Stimulated activated CD8-positive, alpha-beta memory T cell treated with anti-CD3 and anti-CD28 coated beads, Interleukin-15, amount 100 ng/mL, for 4 hours (primary cell): ENCODE measurements at regions not wholly inside any gene's neighbourhood (a gene's known extent, or its start where the extent isn't known, plus 50 kb on each side); places are given as distances from the start of the nearest gene placed in this dataset.
"Not testable (repeated sequence)": the region's sequence is repeated elsewhere in the genome, so short reads cannot be mapped to it uniquely, and the experiment has no call there.

Source experiments
- DNase-seq, 2 donors: peaks; one replicate each; pipeline ENCODE4 v3.0.0-alpha.2; 2020; ENCODE audit warnings: low read depth in 2 of 2

DNA sequence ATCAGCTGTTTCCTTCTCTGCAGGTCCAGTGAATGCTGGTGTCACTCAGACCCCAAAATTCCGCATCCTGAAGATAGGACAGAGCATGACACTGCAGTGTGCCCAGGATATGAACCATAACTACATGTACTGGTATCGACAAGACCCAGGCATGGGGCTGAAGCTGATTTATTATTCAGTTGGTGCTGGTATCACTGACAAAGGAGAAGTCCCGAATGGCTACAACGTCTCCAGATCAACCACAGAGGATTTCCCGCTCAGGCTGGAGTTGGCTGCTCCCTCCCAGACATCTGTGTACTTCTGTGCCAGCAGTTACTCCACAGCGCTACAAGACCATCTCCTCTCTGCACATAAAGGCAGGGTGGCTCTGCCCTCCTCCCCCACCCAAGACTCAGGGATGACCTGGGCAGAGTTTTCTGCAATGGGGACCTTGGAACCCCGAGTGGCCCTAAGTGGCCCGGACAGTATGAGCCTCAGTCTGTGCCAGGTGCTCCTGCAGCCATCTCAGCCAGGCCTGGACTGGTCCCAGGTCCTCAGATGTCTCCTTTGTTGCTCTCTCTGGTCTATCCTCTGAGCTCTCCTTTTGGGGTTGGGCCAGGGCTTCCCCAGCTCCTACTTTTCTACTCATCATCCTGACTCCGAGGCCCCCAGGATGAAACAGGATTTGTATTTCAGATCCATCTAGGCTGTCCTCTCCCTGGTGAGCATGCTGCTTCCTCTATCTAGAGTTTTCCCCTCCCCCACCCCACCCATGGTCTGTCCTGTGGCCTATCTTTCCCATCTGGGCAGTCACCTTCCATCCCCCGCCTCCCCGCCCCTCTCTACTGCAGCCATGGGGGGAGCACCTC, 212.1 kb upstream of the PRSS58 start:
- DNase-seq: no peak

DNA sequence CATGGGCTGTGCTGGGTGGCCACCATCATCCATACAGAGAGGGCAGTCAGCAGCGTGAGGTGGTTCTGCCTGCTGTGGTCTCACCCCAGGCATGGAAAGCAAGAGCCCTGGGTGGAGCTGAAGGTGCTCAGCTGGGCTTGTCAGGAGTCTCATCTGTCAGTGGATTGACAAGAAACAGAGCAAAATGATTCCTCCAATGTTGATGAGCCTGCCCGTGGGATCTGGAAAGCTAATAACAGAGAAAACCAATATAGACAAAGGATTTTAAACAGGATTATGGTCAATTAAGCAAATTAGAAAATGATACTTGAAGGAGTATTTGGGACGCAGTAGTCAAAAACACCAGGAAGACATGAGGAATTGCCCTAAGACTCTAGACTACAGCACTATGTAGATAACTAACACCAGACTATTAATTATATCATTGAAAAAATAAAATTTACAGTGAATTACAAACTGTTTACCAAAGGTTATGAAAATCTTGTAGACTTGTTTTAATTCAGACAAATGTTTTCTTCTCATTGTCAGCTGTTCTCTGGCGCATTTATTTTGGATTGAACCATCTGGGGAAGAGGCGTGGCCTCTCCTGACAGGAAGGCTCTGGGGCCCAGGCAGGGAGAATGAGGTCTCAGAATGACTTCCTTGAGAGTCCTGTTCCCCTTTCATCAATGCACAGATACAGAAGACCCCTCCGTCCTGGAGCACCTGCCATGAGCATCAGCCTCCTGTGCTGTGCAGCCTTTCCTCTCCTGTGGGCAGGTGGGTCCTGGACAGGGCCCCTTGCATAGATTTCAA, 211.2 kb upstream of the PRSS58 start:
- DNase-seq: no peak

DNA sequence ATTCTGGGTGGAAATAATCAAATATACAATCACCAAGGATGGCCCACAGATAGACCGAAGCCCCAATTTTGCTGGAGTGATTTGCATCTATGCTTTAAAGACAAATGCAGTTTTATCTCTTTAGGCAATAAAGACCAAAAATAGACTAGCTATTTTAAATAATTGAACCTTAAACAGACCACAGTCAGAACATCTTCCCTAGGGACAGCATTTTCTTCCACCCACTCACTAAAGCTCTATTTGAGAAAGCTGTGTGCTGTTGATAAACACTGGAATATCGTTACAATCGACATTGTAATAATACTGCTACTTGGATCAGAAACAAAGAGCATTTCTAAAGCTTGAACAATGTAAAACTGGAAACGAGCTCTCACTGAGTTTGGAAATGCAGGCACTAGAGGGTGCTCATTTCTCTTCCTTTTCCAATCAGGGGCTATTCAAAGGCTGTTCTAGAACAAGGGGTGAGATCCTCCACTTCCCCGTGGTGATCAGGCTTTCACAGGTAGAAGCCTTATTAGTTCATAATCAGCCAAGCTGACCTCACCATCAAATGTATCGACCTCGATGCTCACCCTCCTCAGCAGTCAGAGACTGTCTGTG, 209.3 kb upstream of the PRSS58 start:
- DNase-seq: not testable (repeated sequence)

DNA sequence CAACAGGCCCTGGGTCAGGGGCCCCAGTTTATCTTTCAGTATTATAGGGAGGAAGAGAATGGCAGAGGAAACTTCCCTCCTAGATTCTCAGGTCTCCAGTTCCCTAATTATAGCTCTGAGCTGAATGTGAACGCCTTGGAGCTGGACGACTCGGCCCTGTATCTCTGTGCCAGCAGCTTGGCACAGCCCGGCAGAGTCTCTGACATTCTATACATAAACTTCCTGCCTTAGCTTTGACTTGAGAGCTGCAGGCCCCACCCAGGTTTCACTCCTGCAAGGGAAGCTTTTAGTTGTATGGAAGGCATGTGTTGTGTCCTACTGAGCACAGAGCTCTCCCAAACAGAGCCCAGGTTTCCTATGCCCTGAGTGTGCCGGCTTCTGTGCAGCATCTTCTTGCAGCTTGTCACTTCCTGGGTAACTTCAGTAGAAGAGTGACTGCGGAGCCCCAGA, 205.6 kb upstream of the PRSS58 start:
- no peak for DNase-seq

DNA sequence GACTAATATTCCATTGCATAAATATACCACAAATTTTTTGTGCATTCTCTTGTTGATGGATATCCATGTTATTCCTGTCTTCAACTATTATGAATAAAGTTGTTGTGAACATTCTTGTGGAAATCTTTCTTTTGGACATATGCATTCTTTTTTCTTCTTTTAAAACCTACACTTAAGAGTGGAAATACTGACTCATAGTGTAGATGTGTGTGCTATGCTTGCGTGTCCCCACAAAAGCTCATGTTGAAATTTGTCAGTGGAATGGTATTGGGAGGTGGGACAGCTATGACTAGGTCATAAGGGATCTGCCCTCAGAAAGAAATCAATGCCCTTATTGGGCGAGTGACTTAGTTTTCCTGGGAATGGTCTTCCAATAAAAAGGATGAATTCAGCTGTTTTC, 203.6 kb upstream of the PRSS58 start:
- DNase-seq: no peak

DNA sequence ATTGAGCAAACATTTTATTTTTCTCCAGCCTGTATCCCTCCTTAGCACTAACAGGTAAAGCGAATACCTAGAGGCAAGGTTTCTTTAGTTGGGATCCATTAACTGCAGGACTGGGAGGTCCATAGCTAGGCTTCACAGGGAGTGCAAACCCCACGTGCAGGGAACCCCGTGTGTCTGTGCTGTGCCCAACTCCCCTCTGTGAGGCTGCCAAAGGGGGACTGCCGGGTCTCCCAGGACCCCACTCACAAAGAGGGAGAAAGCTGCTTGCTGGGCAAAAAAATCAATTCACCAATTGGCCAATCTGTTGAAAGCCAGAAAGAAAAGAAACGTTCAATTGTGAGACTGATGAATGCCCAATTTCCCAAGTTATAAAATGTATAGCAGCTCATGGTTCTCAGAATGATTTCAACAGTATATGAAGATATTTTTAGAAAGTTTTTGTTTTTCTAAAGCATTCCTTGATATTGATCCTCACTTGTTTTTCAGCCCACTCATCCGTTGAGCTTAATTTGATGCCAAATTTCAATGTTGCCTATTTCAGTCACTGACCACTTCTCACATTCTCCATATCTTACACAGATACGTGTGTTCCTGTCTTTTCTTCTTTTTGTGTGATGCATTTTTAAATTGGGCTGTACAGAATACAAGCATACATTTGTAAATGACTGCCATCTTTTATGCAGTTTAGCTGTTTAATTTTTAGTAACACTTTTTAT, 202.7 kb upstream of the PRSS58 start:
- DNase-seq: no peak

DNA sequence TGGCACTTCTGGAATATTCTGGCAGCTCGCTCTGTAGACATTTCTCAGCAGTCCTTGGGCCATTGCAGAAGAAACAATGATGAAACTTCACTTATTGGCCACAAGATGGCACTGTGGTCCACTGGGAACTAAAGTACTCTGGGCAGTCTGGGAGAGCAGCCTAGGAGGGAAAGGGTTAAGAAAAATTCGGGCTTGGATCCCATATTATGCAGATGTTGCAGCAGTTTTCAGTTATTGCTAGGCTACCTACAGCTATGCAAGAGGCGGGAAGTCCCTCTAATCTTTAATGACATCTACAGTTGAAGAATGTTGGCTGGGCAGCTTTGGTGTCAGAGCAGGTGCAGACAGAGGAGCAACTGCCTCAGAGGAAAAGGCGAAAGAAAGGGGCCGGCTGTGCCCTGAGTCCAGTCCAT, 201.7 kb upstream of the PRSS58 start:
- DNase-seq: no peak

DNA sequence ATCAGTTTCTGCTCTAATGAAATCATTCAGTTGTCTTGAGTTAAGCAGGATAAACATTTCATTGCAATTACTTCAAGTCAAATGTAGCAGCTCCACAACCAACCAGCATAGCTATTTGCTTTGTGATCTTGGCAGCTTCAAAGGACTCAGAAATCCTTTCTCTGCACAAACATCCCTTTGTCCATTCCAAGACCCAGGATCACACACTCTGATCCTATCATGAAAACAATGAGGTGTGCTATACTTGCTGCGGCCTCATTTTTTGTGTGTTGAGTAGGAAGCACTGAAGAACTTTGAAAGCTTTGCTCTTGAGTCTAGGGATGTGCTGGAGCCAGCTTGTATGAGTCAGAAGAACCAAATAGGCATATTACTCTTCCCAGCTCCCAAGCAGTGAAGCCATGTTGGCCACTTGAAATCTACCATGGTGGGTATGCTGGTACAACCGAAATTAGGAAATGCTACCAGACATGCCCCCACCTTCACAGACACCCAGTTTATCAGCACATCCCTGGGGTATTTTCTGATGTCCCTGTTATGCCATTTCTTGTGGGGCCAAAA, 199.4 kb upstream of the PRSS58 start:
- DNase-seq: no peak

DNA sequence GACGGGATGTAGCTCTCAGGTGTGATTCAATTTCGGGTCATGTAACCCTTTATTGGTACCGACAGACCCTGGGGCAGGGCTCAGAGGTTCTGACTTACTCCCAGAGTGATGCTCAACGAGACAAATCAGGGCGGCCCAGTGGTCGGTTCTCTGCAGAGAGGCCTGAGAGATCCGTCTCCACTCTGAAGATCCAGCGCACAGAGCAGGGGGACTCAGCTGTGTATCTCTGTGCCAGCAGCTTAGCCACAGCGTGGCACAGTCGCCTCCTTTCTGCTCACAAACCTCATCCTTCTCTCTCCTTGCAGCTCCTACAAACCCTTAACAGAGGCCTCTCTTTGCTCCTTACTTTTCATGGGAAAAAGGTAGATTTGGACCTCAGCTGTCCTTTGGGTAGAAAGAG, 197.5 kb upstream of the PRSS58 start:
- no peak for DNase-seq

DNA sequence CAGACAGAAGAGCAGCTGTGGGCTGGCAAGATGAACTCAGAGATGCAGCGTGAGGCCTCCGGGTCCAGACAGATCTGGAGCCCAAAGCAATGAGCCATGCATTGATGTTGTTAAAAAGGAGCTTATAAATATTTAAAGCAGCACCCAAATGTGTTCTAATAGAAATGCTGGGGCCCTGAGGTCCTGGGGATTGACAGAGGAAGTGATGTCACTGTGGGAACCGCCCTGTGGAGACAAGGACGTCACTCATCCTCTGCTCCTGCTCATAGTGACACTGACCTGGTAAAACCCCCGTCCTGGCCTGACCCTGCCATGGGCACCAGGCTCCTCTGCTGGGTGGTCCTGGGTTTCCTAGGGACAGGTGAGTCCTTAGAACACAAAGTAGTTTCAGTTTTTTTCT, 197.0 kb upstream of the PRSS58 start:
- DNase-seq: no peak

DNA sequence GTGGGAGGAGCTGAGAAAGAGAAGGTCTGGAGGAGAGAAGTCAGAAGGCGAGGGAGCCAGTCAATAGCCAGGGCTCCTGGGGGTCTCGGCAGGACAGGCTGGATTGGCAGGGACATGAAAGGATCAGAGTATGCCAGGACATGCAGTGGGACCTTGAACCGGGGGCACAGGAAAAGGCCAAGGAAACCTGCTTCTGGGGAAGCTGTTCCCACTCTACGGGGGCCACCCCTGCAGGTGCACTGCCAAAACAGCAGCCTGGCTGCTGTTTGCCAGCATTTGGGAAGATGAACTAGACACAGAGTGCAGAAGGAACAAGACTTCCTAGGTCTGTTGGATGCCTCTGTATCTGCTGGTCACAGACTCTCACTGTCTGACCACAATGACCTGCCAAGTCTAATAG, 194.9 kb upstream of the PRSS58 start:
- no peak for DNase-seq

DNA sequence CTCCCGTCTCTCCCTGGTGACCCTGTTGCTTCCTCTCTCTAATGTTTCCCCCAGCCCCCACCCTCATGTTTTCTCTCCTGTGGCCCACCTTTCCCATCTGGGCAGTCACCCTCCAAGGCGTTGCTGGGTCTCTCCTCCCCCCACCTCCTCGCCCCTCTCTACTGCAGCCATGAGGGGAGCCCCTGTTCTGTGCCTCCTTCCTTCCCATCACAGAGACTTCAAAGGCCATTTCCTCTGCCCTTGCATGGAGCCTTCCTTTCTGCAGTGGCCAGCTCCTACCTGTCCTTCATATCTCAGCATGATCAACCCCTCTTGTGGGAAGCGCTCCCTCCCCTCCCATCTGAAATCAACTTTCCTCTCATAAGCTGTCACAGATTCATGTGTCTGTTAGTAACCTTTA, 194.0 kb upstream of the PRSS58 start:
- no peak for DNase-seq

DNA sequence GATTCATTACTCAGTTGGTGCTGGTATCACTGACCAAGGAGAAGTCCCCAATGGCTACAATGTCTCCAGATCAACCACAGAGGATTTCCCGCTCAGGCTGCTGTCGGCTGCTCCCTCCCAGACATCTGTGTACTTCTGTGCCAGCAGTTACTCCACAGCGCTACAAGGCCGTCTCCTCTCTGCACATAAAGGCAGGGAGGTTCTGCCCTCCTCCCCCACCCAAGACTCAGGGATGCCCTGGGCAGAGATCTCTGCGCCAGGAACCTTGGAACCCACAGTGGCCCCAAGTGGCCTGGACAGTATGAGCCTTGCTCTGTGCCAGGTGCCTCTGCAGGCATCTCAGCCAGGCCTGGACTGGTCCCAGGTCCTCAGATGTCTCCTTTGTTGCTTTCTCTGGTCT, 193.4 kb upstream of the PRSS58 start:
- DNase-seq: no peak

DNA sequence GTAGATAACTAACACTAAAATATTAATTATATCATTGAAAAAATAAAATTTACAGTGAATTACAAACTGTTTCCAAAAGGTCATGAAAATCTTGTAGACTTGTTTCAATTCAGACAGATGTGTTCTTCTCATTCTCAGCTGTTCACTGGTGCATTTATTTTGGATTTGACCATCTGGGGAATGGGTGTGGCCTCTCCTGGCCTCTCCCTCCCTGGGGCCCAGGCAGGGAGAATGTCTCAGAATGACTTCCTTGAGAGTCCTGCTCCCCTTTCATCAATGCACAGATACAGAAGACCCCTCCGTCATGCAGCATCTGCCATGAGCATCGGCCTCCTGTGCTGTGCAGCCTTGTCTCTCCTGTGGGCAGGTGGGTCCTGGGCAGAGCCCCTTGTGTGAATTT, 192.8 kb upstream of the PRSS58 start:
- DNase-seq: no peak

DNA sequence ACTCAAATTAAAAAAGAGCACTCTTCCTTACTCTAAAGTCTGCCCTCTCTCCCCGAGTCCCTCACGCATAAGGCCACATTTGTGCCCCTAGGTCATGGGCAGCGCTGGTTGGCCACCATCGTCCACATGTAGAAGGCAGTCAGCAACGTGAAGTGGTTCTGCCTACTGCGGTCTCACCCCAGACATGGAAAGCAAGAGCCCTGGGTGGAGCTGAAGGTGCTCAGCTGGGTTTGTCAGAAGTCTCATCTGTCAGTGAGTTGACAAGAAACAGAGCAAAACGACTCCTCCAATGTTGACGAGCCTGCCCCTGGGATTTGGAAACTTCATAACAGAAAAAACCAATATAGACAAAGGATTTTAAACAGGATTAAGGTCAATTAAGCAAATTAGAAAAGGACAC, 192.3 kb upstream of the PRSS58 start:
- DNase-seq: no peak

DNA sequence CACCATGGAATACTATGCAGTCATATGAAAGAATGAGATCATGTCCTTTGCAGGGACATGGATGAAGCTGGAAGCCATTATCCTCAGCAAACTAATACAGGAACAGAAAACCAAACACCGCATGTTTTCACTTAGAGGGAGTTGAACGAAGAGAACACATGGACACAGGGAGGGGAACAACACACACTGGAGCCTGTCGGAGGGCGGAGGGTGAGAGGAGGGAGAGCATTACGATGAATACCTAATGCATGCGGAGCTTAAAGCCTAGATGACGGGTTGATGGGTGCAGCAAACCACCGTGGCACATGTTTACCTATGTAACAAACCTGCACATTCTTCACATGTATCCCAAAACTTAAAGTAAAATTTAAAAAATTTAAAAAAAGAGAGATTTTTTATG, 191.0 kb upstream of the PRSS58 start:
- DNase-seq: not testable (repeated sequence)

DNA sequence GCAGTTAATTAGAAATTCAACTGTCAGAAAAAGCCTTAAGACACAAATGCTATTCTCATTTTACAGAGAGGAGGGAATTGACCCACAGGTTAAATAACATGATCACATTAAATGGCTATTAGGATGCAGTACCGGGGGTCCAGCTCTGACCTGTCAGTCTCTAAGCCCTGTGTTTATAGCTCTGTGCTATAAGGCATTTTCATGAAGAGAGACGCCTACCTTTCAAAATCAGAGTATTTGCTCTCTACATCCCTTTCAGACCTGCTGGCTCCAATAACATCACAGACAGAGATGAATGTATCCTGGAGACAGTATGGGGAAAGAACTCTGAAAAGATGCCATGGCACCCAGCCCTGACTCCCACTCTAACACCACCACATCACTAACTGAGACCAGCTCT, 189.9 kb upstream of the PRSS58 start:
- DNase-seq: no peak

DNA sequence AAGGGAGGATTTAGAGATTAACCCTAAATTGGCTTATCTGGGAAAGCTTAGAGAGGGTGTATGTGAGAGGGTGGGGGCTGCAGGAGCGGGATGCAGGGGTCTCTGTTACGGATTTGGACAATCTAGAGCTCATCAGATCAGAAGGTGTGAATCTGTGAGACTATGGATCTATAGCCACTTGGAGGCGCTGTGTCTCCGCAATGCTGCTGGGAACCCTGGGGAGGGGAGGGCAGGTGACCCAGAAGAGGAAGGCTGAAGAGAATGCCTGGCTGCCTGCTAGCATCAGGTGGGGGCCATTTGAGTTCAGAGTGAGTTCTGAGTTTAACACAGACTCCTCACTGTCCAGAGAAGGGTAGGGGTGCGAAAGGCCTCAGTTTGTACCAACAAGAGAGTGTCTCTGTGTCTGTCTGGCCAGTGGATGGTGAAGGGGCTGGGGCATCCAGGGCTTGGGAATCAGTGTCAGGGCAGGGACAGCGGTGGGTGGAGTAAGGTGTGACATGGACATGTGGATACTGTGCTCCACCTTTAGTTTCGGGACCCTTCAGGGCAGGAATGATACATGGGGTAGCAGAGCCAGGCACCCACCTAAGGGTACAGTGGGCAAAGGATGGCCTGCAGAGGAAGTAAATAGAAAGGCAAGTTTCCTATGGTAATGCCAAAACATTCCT, 187.3 kb upstream of the PRSS58 start:
- no peak for DNase-seq

DNA sequence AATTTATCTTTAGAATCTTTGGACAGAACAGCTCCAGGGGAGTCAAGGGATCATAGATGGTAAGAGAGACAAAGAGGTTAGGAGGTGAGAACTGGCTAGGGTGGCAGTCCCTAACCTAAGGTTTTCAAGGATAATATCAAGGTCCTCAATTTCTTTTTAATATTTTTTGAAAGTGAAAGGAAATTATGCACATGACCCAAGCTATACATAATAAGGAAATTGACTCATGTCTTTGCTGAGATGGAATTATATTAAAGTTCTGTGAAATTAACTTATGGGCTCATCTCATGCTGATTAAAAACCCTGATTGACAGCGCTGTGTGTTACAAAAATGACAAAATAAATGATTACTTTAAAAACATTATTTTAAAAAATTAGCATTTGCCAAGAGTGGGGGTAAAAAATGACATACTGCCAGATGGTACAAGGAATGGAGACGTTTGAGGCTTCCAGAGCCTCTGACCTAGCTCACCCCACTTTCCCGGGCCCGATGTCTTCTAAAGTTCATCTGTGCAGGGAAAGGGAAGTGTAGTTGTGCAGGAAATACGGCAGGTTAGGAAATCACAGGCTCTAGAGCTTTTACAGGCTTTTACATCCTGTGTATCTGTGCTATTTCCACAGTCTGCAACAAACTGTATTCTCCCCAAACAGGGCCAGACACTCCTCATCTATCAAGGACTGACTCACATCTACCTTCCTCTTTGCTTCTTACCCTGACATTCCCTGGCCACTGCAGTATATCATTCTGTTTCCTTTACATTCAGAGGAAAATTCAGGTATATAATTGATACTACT, 185.6 kb upstream of the PRSS58 start:
- DNase-seq: no peak

DNA sequence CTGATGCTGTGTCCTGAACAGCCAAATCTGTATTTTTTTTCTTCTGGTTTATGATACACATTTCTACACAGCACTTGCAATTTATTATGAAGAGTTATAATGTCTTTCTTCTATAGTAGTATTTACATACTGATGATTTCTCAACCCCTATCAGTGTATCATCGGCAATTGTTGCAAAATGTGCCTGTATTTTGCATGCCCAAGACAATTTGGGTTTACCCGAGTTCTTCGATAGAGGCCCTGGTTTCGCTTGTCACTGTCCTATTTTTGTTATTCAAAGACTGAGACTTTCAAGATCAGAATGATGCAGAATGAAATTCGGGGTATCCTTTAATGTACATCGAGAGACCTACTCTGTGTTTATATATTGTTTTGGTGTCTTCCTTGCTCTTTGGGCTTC, 184.5 kb upstream of the PRSS58 start:
- DNase-seq: no peak
